ENCODE measurements at regions not wholly inside any gene's neighbourhood (a gene's known extent, or its start where the extent isn't known, plus 50 kb on each side); places are given as distances from the start of the nearest gene placed in this dataset.

GRCh38 chr4:12580787-12581186 is 903.4 kb downstream of the RAB28 start:
- Histone ChIP-seq H3K27me3 (no peaks in the 10 kb centered on the region), H3K4me1 (no peaks in the 10 kb centered on the region), H3K4me3 (no peak overlapping the region), H3K27ac (no peak overlapping the region), H3K9me3 (no peaks in the 10 kb centered on the region), H3K36me3 (no peaks in the 10 kb centered on the region)
- ATAC-seq = no peak
- intact Hi-C loops (cut with DNase I) = no loop called here
- DNase-seq = no peak
- no peak for TF ChIP-seq CTCF (IDR thresholded peaks at IDR 0.05)

DNA sequence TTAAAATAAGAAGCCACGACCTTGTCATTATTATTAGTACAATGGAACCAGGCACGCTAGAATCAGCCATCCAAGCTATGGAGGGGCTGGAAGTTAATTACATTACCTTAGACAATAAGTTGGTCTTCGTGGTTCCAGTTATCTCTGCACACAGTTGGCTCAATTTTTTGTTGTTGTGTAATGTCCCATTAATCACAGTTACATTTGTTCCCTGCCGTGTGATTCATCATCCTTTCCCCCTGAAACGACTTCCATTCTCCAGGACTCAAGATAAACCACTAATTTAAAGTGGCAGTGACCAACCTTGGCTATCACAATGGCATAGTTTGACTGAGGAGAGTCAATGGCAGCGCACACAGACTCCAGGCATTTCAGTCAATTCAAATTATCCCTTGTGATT is 905.0 kb downstream of the RAB28 start:
- no peak for TF ChIP-seq CTCF (IDR thresholded peaks at IDR 0.05)
- Histone ChIP-seq H3K4me1 (no peaks in the 10 kb centered on the region), H3K4me3 (no peak overlapping the region), H3K9me3 (no peaks in the 10 kb centered on the region), H3K27ac (no peak overlapping the region), H3K36me3 (no peaks in the 10 kb centered on the region), H3K27me3 (no peaks in the 10 kb centered on the region)
- DNase-seq (no peak), ATAC-seq (no peak)
- intact Hi-C loops (cut with DNase I) = no loop called here

DNA sequence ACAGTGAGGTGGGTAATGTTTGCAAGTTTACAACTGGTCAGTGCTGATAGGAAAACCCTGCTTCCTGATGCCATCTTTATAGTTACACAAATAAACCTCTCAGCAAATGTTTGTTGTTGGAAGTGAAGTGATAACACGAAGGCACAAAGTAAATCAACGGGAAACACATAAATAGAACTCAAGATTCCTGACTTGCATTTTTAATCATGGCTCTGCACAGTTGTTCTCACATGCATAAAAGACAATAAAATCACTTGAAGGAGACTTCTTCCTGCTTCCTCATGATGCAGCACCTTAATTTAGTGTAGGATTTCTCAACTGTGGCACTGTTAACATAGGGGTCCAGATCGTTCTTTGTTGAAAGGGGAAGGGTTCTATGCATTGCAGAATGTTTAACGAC is 907.7 kb downstream of the RAB28 start:
- Histone ChIP-seq H3K27me3 (no peaks in the 10 kb centered on the region), H3K36me3 (no peaks in the 10 kb centered on the region), H3K9me3 (no peaks in the 10 kb centered on the region), H3K27ac (no peak overlapping the region), H3K4me1 (no peaks in the 10 kb centered on the region), H3K4me3 (no peak overlapping the region)
- TF ChIP-seq CTCF (IDR thresholded peaks at IDR 0.05) = no peak
- intact Hi-C loops (cut with DNase I) = no loop called here
- DNase-seq (no peak), ATAC-seq (no peak)

GRCh38 chr4:12573716-12574115 is 910.4 kb downstream of the RAB28 start:
- no peak for ATAC-seq
- no peaks in the 10 kb centered on the region for H3K9me3 ChIP-seq
- H3K4me3 ChIP-seq = no peak overlapping the region
- H3K27me3 ChIP-seq = no peaks in the 10 kb centered on the region
- no peaks in the 10 kb centered on the region for H3K4me1 ChIP-seq
- no peaks in the 10 kb centered on the region for H3K36me3 ChIP-seq
- no peak for DNase-seq
- intact Hi-C loops (cut with DNase I) = no loop called here
- H3K27ac ChIP-seq = no peak overlapping the region
- TF ChIP-seq CTCF (IDR thresholded peaks at IDR 0.05) = no peak

DNA sequence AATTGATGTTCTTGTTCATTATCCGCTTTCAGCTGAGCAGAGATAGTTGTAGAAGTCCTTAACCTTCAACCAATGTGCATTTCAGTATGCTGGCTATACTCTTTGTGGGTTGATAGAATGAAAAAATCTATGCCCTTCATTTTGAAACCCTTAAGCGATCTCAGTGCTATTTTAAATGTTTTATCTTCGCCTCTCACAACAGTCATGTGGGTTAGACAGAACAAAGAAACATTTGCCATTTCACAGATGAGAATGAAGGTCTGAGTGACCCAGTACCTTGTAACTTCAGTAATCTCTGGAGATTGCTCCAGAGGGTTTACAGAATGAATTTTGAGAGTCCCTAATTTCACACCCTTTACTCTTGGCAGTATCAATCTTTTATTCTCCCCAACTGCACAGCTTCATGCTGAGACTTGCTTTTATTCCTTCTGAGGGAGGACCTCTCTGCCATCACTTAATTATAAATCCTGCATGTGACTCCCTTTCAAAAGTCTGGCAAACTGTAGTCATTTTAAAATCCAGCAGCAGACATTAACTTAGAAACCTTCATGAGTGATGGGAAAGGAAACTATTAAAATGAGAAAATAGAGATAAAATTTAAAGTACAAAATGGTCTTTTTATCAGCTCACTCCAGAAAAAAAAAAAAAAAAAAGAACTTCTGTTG is 921.5 kb downstream of the RAB28 start:
- H3K36me3 ChIP-seq = no peaks in the 10 kb centered on the region
- no peaks in the 10 kb centered on the region for H3K9me3 ChIP-seq

More for the DNA sequence above, 921.5 kb downstream of the RAB28 start:
- no peaks in the 10 kb centered on the region for H3K27me3 ChIP-seq
- H3K4me1 ChIP-seq = no peaks in the 10 kb centered on the region
- intact Hi-C loops (cut with DNase I) = no loop called here
- no peak overlapping the region for H3K4me3 ChIP-seq
- TF ChIP-seq CTCF (IDR thresholded peaks at IDR 0.05) = no peak
- H3K27ac ChIP-seq = no peak overlapping the region
- ATAC-seq (no peak), DNase-seq (no peak)

All from upper lobe of right lung (tissue), 1 donor.